NCI-H2227 (cell line): ENCODE measurements at regions not wholly inside any gene's neighbourhood (a gene's known extent, or its start where the extent isn't known, plus 50 kb on each side); places are given as distances from the start of the nearest gene placed in this dataset.
"Not testable (repeated sequence)": the region's sequence is repeated elsewhere in the genome, so short reads cannot be mapped to it uniquely, and the experiment has no call there.

Experiments used
- DNase-seq: peaks from one replicate; lab custom pipeline; 2025; ENCODE audit not compliant: unreplicated experiment; lab: John Stamatoyannopoulos, UW

GRCh38 chr7:81234896-81235295 is 316.0 kb upstream of the SEMA3C start:
- DNase-seq = no peak

GRCh38 chr7:81233208-81233940 is 314.5 kb upstream of the SEMA3C start:
- no peak for DNase-seq

GRCh38 chr7:81232084-81232799 is 313.4 kb upstream of the SEMA3C start:
- no peak for DNase-seq

- no peak for DNase-seq
Measured at GRCh38 chr7:81231301-81231838, 312.5 kb upstream of the SEMA3C start.

GRCh38 chr7:81226234-81226633 is 307.4 kb upstream of the SEMA3C start:
- no peak for DNase-seq

GRCh38 chr7:81222692-81223091 is 303.8 kb upstream of the SEMA3C start:
- DNase-seq = not testable (repeated sequence)

GRCh38 chr7:81221527-81222217 is 302.8 kb upstream of the SEMA3C start:
- DNase-seq = no peak

GRCh38 chr7:81218480-81219106 is 299.7 kb upstream of the SEMA3C start:
- no peak for DNase-seq

- DNase-seq = no peak
Measured at GRCh38 chr7:81213394-81213793, 294.5 kb upstream of the SEMA3C start.

GRCh38 chr7:81211934-81212320 is 293.1 kb upstream of the SEMA3C start:
- no peak for DNase-seq

- DNase-seq = no peak
Measured at GRCh38 chr7:81211204-81211933, 292.5 kb upstream of the SEMA3C start.

GRCh38 chr7:81210137-81211064 is 291.6 kb upstream of the SEMA3C start:
- DNase-seq = no peak

GRCh38 chr7:81209059-81209458 is 290.2 kb upstream of the SEMA3C start:
- DNase-seq = no peak

GRCh38 chr7:81207801-81208200 is 288.9 kb upstream of the SEMA3C start:
- DNase-seq = no peak

GRCh38 chr7:81206667-81207360 is 288.0 kb upstream of the SEMA3C start:
- DNase-seq = no peak

- no peak for DNase-seq
Measured at GRCh38 chr7:81206217-81206616, 287.4 kb upstream of the SEMA3C start.

- no peak for DNase-seq
Measured at GRCh38 chr7:81201188-81201587, 282.3 kb upstream of the SEMA3C start.

GRCh38 chr7:81198766-81199165 is 279.9 kb upstream of the SEMA3C start:
- no peak for DNase-seq

GRCh38 chr7:81197266-81197665 is 278.4 kb upstream of the SEMA3C start:
- DNase-seq = no peak
